ENCODE measurements at regions not wholly inside any gene's neighbourhood (a gene's known extent, or its start where the extent isn't known, plus 50 kb on each side); places are given as distances from the start of the nearest gene placed in this dataset.

- H3K27ac ChIP-seq: no peak overlapping the region
- H3K4me3 ChIP-seq: no peak overlapping the region
- TF ChIP-seq POLR2A (IDR thresholded peaks at IDR 0.05): no peak
- no peak for TF ChIP-seq CTCF (IDR thresholded peaks at IDR 0.05)
- WGBS, 4 donors: 47 to 63% (median 49%) methylated on average over 4 of the region's 4 CpGs
- intact Hi-C loops (cut with DNase I): no loop called here
- H3K36me3 ChIP-seq (replicated peaks in 1 of 2): no peaks in the 10 kb centered on the region
- H3K27me3 ChIP-seq: no peaks in the 10 kb centered on the region
- DNase-seq: no peak
- H3K9me3 ChIP-seq (replicated peaks in 1 of 3): no peaks in the 10 kb centered on the region
- H3K4me1 ChIP-seq (replicated peaks in 1 of 2): no peaks in the 10 kb centered on the region
Observed at GRCh38 chr7:41010967-41011366, 691.9 kb downstream of the INHBA start.

GRCh38 chr7:41010418-41010817 lies 692.5 kb downstream of the INHBA start:
- H3K36me3 ChIP-seq (replicated peaks in 1 of 2): no peaks in the 10 kb centered on the region
- no peaks in the 10 kb centered on the region for H3K9me3 ChIP-seq (replicated peaks in 1 of 3)
- intact Hi-C loops (cut with DNase I): no loop called here
- 71 to 80% (median 75%) methylated on average over 3 of the region's 3 CpGs for WGBS, 4 donors
- no peaks in the 10 kb centered on the region for H3K4me1 ChIP-seq (replicated peaks in 1 of 2)
- H3K4me3 ChIP-seq: no peak overlapping the region
- H3K27me3 ChIP-seq: no peaks in the 10 kb centered on the region
- TF ChIP-seq POLR2A (IDR thresholded peaks at IDR 0.05) (no peak), CTCF (IDR thresholded peaks at IDR 0.05) (no peak)
- no peak overlapping the region for H3K27ac ChIP-seq
- no peak for DNase-seq

- H3K27ac ChIP-seq: no peak overlapping the region
- intact Hi-C loops (cut with DNase I): loop anchor here in 1 of 2 donors (10.0 kb wide), 1 partner anchor 697 kb away; the partner anchor contains the start of gene INHBA
- TF ChIP-seq POLR2A (IDR thresholded peaks at IDR 0.05) (no peak), CTCF (IDR thresholded peaks at IDR 0.05) (no peak)
- no peaks in the 10 kb centered on the region for H3K27me3 ChIP-seq
- 83 to 93% (median 89%) methylated on average over 3 of the region's 3 CpGs for WGBS, 4 donors
- no peaks in the 10 kb centered on the region for H3K36me3 ChIP-seq (replicated peaks in 1 of 2)
- no peak for DNase-seq
- H3K9me3 ChIP-seq (replicated peaks in 1 of 3): no peaks in the 10 kb centered on the region
- no peak overlapping the region for H3K4me3 ChIP-seq
- H3K4me1 ChIP-seq (replicated peaks in 1 of 2): no peaks in the 10 kb centered on the region
Observed at GRCh38 chr7:41007811-41008210, 695.1 kb downstream of the INHBA start.

- intact Hi-C loops (cut with DNase I): loop anchor here in 1 of 2 donors (10.0 kb wide), 1 partner anchor 697 kb away; the partner anchor contains the start of gene INHBA
- Histone ChIP-seq H3K4me3 (no peak overlapping the region), H3K9me3 (replicated peaks in 1 of 3) (no peaks in the 10 kb centered on the region), H3K27me3 (no peaks in the 10 kb centered on the region), H3K4me1 (replicated peaks in 1 of 2) (no peaks in the 10 kb centered on the region), H3K36me3 (replicated peaks in 1 of 2) (no peaks in the 10 kb centered on the region), H3K27ac (no peak overlapping the region)
- DNase-seq: no peak
- TF ChIP-seq POLR2A (IDR thresholded peaks at IDR 0.05): no peak
- TF ChIP-seq CTCF (IDR thresholded peaks at IDR 0.05): no peak
- WGBS, 4 donors: 64 to 71% (median 67%) methylated on average over 4 of the region's 4 CpGs
Observed at GRCh38 chr7:41007351-41007751, 695.5 kb downstream of the INHBA start.
